HCT116 (cell line): ENCODE measurements at regions not wholly inside any gene's neighbourhood (a gene's known extent, or its start where the extent isn't known, plus 50 kb on each side); places are given as distances from the start of the nearest gene placed in this dataset.

Experiments
- ATAC-seq: fragments of 200-7000 bp; cut with Tn5 transposase; 2 replicates; pipeline ENCODE4 v1.9.1; 2020; ENCODE audit warnings: mild to moderate bottlenecking, moderate library complexity
- BruUV-seq: library from RNA; stranded (reverse); fragments of 400-500 nt; replicated peaks from 2 replicates; lab custom pipeline; 2021; lab: Mats Ljungman, UMichigan
- CTCF ChIA-PET: fragments of 300-600 bp; sonication (Branson Sonifier 250); formaldehyde crosslinking; loops from one replicate; lab custom pipeline; 2021; ENCODE audit warnings: antibody characterized with exemption; lab: Charles Lee
- POLR2A ChIA-PET: fragments of 300-600, 350-600 bp; sonication (Branson Sonifier 250); formaldehyde crosslinking; loops from one replicate; lab custom pipeline; 2021; ENCODE audit warnings: antibody characterized with exemption; lab: Charles Lee
- RAD21 ChIA-PET, 2 experiments: fragments of 300-600 bp; sonication (Branson Sonifier 250); formaldehyde crosslinking; loops; one replicate each; lab custom pipeline; 2023; ENCODE audit warnings: low total read pairs in 2 of 2; ENCODE audit not compliant: uncharacterized antibody in 2 of 2, unreplicated experiment in 2 of 2, low non-redundant PET in 1 of 2; lab: Charles Lee
- DNase-seq: peaks from one replicate; pipeline ENCODE4 v3.0.0-alpha.2; 2010; ENCODE audit warnings: low read depth, low spot score
- H2AFZ ChIP-seq: fragments of 200-600 bp; shearing (Covaris generic), sonication (generic); 2 replicates; pipeline ENCODE4 v1.6.1; 2017; ENCODE audit warnings: low read depth, mixed run types, mixed read lengths, antibody characterized with exemption, low read length; ENCODE audit not compliant: poor library complexity, severe bottlenecking
- H3K27ac ChIP-seq: 2 replicates; pipeline ENCODE4 v1.5.1; 2012; ENCODE audit warnings: low read depth, low read length
- H3K27me3 ChIP-seq: fragments of 200-600 bp; sonication (generic); 2 replicates; pipeline ENCODE4 v1.6.1; 2016; ENCODE audit warnings: mixed run types, low read length, mixed read lengths; ENCODE audit not compliant: insufficient read depth
- H3K36me3 ChIP-seq, 2 experiments: fragments of 200-500 bp in 1 of 2; fragments of 200-600 bp in 1 of 2; sonication (Bioruptor generic) in 1 of 2; sonication (generic) in 1 of 2; 2 replicates each; pipeline versions ENCODE4 v1.5.1 to v1.6.1; 2014 to 2016; ENCODE audit warnings: low read length in 2 of 2, inconsistent platforms in 1 of 2, mixed read lengths in 1 of 2, mixed run types in 1 of 2; ENCODE audit not compliant: insufficient read depth in 2 of 2, control insufficient read depth in 1 of 2
- H3K4me1 ChIP-seq, 2 experiments: fragments of 200-600 bp in 1 of 2; sonication (generic) in 1 of 2; 2 replicates each; pipeline versions ENCODE4 v1.5.1 to v1.6.1; 2012 to 2017; ENCODE audit warnings: low read length in 2 of 2, inconsistent platforms in 1 of 2, mild to moderate bottlenecking in 1 of 2, mixed read lengths in 1 of 2, mixed run types in 1 of 2, moderate library complexity in 1 of 2; ENCODE audit not compliant: insufficient read depth in 2 of 2, control insufficient read depth in 1 of 2
- H3K4me2 ChIP-seq: fragments of 200-600 bp; sonication (generic); 2 replicates; pipeline ENCODE4 v1.6.1; 2017; ENCODE audit warnings: mixed run types, low read length, mixed read lengths
- H3K4me3 ChIP-seq, 2 experiments: fragments of 200-600 bp in 1 of 2; sonication (generic) in 1 of 2; replicated peaks in 1 of 2; 2 replicates each; pipeline ENCODE4 v1.5.1; 2011 to 2016; ENCODE audit warnings: low read length in 2 of 2, control low read depth in 1 of 2, low read depth in 1 of 2, mild to moderate bottlenecking in 1 of 2, mixed read lengths in 1 of 2, mixed run types in 1 of 2
- H3K79me2 ChIP-seq: fragments of 200-600 bp; sonication (generic); 2 replicates; pipeline ENCODE4 v1.6.1; 2017; ENCODE audit warnings: mild to moderate bottlenecking, mixed run types, low read length, moderate library complexity, mixed read lengths; ENCODE audit not compliant: insufficient read depth
- H3K9ac ChIP-seq: fragments of 200-600 bp; sonication (generic); 2 replicates; pipeline ENCODE4 v1.6.1; 2016; ENCODE audit warnings: low read length, mixed read lengths
- H3K9me2 ChIP-seq: fragments of 200-600 bp; sonication (generic), shearing (Covaris generic); 2 replicates; pipeline ENCODE4 v1.6.1; 2017; ENCODE audit warnings: mixed run types, mild to moderate bottlenecking, moderate library complexity; ENCODE audit not compliant: insufficient read depth
- H3K9me3 ChIP-seq, 2 experiments: fragments of 200-500 bp in 1 of 2; fragments of 200-600 bp in 1 of 2; sonication (Bioruptor generic) in 1 of 2; sonication (generic) in 1 of 2; 2 replicates each; pipeline ENCODE4 v1.6.1; 2014 to 2017; ENCODE audit warnings: low read length in 2 of 2, mixed read lengths in 2 of 2, inconsistent platforms in 1 of 2, low read depth in 1 of 2, mild to moderate bottlenecking in 1 of 2, mixed run types in 1 of 2, moderate library complexity in 1 of 2; ENCODE audit not compliant: control insufficient read depth in 1 of 2, insufficient read depth in 1 of 2
- H4K20me1 ChIP-seq: fragments of 200-600 bp; sonication (generic), shearing (Covaris generic); 2 replicates; pipeline ENCODE4 v1.6.1; 2017; ENCODE audit warnings: mixed run types, mild to moderate bottlenecking, moderate library complexity; ENCODE audit not compliant: insufficient read depth
- FOSL1 ChIP-seq: IDR thresholded peaks from 2 replicates; pipeline ENCODE4 v1.6.1; 2012; ENCODE audit warnings: low read depth
- REST ChIP-seq: IDR thresholded peaks from 2 replicates; pipeline ENCODE4 v1.6.1; 2012; ENCODE audit warnings: low read depth
- SP1 ChIP-seq: IDR thresholded peaks from 2 replicates; pipeline ENCODE4 v1.6.1; 2012; ENCODE audit warnings: low read depth
- intact Hi-C: fragments of 100-400 bp; cut with micrococcal nuclease; formaldehyde crosslinking; loops from 2 replicates; pipeline ENCODE4 v1.10.0; 2022

- CTCF ChIA-PET = no interaction called here
Observed at GRCh38 chr18:35775887-35776286, 194.3 kb downstream of the GALNT1 start.

More at GRCh38 chr18:35775887-35776286, 194.3 kb downstream of the GALNT1 start:
- DNase-seq = no peak
- Histone ChIP-seq H3K4me2 (no peak overlapping the region), H4K20me1 (no peaks in the 10 kb centered on the region), H3K27ac (no peak overlapping the region), H3K4me1 (no peaks in the 10 kb centered on the region), H3K4me3 (no peak overlapping the region), H2AFZ (no peak overlapping the region), H3K9me3 (no peaks in the 10 kb centered on the region), H3K79me2 (no peaks in the 10 kb centered on the region), H3K9me2 (no peaks in the 10 kb centered on the region), H3K36me3 (no peaks in the 10 kb centered on the region), H3K27me3 (peaks cover 31% of the 10 kb centered on the region), H3K9ac (no peak overlapping the region)
- no peak for ATAC-seq
- ChIA-PET POLR2A (no interaction called here), RAD21 (no interaction called here)
- BruUV-seq = no TSS peak
- TF ChIP-seq FOSL1 = no peak
- TF ChIP-seq REST = peak; percentile 63
- TF ChIP-seq SP1 = no peak
- intact Hi-C loops = loop anchor here (5.0 kb wide), 2 partner anchors 369 to 389 kb away; no protein-coding TSS in a partner anchor
